RWPE1 (cell line): ENCODE measurements at regions not wholly inside any gene's neighbourhood (a gene's known extent, or its start where the extent isn't known, plus 50 kb on each side); places are given as distances from the start of the nearest gene placed in this dataset.

Experiments used
- CTCF ChIA-PET: fragments of 350-600 bp; sonication (Branson Sonifier 250); formaldehyde crosslinking; extraction: SDS; loops from one replicate; lab custom pipeline; 2021; lab: Yijun Ruan, JAX
- POLR2A ChIA-PET: fragments of 400-600 bp; formaldehyde crosslinking; extraction: SDS; loops from one replicate; lab custom pipeline; 2020; ENCODE audit warnings: antibody characterized with exemption; ENCODE audit not compliant: low non-redundant PET; lab: Yijun Ruan, JAX
- DNase-seq: peaks from one replicate; pipeline ENCODE4 v3.0.0; 2012; ENCODE audit warnings: low spot score
- H3K27ac ChIP-seq: fragments of 450-650 bp; 2 replicates; pipeline ENCODE4 v1.5.1; 2017
- TF ChIP-seq, protein P1 (sequence below): fragments of 450-650 bp; conservative IDR thresholded peaks from 2 replicates; pipeline ENCODE4 v1.5.1; 2017; ENCODE audit warnings: low read depth, mild to moderate bottlenecking

DNA sequence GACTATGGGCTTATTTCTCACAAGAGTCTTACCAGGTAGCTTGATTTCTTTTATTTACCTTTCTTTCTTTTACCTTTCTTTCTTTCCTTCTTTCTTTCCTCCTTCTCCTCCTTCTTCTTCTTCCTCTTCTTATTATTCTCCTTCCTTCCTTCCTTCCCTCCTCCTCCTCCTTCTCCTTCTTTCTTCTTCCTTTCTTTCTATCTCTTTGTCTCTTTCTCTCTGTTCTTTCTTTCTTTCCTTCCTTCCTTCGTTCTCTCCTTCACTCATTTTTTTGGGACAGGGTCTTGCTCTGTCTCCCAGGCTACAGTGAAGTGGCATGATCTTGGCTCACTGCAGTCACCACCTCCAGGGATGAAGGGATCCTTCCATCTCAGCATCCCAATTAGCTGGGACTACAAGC is 363.6 kb upstream of the MAF start:
- H3K27ac ChIP-seq = no peak overlapping the region
- CTCF ChIA-PET = interaction anchor here (0.6 kb wide), 1 partner anchor 362 kb away, joined by 6 read pairs; no protein-coding TSS in a partner anchor
- POLR2A ChIA-PET = no interaction called here
- no peak for DNase-seq
- TF ChIP-seq, protein P1, sequence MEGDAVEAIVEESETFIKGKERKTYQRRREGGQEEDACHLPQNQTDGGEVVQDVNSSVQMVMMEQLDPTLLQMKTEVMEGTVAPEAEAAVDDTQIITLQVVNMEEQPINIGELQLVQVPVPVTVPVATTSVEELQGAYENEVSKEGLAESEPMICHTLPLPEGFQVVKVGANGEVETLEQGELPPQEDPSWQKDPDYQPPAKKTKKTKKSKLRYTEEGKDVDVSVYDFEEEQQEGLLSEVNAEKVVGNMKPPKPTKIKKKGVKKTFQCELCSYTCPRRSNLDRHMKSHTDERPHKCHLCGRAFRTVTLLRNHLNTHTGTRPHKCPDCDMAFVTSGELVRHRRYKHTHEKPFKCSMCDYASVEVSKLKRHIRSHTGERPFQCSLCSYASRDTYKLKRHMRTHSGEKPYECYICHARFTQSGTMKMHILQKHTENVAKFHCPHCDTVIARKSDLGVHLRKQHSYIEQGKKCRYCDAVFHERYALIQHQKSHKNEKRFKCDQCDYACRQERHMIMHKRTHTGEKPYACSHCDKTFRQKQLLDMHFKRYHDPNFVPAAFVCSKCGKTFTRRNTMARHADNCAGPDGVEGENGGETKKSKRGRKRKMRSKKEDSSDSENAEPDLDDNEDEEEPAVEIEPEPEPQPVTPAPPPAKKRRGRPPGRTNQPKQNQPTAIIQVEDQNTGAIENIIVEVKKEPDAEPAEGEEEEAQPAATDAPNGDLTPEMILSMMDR = no peak

DNA sequence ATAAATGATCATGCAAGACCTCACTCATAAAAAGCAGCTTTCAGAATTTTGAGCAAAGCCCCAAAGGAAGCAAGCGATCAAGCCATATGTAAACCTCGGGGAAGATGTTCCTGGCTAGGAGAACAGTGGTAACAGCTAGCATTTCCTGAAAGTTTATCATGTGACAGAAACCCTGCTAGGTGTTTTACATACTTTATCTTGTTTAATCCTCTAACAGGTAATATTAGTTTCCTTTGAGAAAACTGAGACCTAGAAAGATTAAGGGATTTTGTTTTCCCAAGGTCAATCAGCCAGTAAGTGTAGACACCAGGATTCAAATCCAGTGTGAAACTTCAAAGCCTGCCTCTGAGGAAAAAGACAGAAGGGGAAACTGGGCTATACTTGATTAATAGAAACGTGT is 362.4 kb upstream of the MAF start:
- ChIA-PET POLR2A (no interaction called here), CTCF (no interaction called here)
- no peak overlapping the region for H3K27ac ChIP-seq
- DNase-seq = no peak
- TF ChIP-seq, protein P1 = no peak

DNA sequence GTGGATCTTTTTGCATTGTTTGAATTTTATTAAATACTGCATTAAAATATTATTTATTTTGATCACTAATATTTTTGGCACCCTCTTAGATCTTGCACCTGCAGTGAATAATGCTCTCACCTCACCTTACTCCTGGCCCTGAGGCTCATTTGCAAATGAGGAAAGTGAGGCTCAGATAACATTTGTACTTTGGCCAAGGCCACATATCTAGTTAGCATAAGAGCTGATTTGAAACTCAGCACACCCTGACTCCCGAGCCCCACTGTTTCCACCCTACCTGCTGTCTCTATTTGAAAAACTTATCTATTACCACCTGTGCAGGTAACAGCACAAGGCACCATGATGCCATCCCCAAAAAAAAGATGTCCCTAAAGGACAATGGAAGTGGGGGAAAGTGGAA is 358.7 kb upstream of the MAF start:
- ChIA-PET CTCF (interaction anchor here (0.6 kb wide), 1 partner anchor 45 kb away, joined by 4 read pairs; no protein-coding TSS in a partner anchor), POLR2A (no interaction called here)
- no peak for DNase-seq
- no peak overlapping the region for H3K27ac ChIP-seq
- TF ChIP-seq, protein P1 = no peak

DNA sequence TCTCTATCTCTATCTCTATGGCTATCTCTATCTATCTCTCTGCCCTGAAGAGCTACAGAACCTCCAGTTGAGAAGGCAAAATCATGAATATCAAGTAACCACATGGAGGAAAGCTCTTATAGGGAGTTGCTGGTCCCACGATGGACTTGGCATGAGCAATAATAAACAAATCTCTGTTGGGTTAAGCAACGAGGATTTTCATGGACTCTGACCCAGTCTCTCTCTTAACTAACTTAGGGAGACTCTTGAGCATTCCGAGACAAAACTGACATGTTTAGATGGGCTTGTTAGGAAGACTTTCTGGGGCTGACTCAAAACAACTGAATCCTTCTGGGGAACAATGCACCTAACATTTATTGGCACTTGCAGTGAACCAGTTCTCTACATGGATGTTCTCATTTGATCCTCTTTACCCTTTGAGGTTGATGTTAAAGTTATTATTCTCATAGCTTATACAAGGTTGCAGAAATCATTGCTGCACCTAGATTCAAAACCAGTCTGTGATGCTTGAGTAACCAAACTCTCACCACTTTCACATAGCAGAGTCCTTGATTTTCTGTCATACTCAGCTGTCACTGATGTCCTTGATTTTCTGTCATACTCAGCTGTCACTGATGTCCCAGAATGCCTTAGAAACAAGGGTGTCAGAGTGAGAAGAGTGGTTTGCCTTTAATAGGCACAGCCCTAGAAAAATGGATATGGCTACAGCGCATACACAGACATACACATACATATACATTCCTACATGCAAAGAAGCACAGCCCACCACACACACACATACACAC is 354.6 kb upstream of the MAF start:
- no peak for DNase-seq
- ChIA-PET POLR2A (no interaction called here), CTCF (no interaction called here)
- H3K27ac ChIP-seq = no peak overlapping the region
- TF ChIP-seq, protein P1 = no peak

DNA sequence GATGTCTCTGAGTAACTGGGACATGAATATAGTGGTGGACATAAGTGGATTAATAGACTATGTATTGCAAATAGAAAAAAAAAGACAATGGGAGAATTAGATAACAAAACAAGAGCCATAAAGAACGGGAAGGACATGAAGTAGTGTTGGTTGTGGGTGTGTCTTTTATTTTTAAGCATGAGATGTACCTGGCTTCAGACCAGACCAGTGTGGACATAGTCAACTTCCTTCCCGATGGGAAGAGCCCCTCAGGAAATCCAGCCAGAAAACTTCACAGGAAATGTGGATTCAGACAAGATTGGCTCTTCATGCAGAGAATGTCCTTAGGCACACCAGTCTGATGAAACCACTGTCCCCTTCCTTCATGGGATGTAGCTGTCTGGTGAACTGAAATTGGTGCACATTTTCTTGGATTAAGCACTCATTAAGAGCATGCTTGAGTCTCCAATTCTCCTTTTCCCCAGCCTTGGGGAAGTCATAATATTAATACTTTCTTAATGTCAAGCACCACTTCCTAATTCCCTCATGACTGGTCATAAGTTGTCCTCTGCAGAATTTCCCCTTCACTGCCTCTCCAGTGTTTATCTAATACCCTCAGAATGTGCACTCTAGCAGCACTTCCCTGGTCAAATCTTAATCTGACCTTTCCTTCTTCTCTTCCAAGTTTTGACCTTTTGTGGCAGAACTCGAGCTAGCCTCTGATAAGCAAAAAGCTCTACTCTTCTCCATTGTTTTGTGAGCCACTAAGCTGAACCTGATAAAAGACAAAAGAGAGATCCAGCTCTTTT is 350.6 kb upstream of the MAF start:
- TF ChIP-seq, protein P1 = no peak
- ChIA-PET POLR2A (no interaction called here), CTCF (no interaction called here)
- no peak overlapping the region for H3K27ac ChIP-seq
- DNase-seq = no peak

DNA sequence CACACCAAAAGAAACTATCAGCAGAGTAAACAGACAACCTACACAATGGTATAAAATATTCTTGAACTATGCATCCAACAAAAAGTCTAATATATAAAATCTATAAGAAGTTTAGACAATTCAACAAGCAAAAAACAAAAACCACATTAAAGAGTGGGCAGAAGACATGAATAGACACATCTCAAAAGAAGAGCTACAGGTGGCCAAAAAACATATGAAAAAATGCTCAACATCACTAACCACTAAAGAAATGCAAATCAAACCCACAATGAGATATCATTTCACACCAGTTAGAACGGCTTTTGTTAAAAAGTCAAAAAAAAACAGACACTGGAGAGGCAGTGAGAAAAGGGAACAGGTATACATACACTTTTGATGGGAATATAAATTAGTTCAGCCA is 348.9 kb upstream of the MAF start:
- no peak overlapping the region for H3K27ac ChIP-seq
- DNase-seq = no peak
- ChIA-PET POLR2A (no interaction called here), CTCF (no interaction called here)
- TF ChIP-seq, protein P1 = no peak
